Sigmoid colon (tissue), 4 donors: ENCODE measurements at regions not wholly inside any gene's neighbourhood (a gene's known extent, or its start where the extent isn't known, plus 50 kb on each side); places are given as distances from the start of the nearest gene placed in this dataset.

Experiments
- EP300 ChIP-seq, 4 donors: sonication (generic); formaldehyde crosslinking; IDR thresholded peaks; one replicate each; pipeline ENCODE4 v1.6.1; 2017; ENCODE audit warnings: antibody characterized with exemption in 4 of 4
- POLR2A ChIP-seq, 2 donors: fragments of 450-650 bp; IDR thresholded peaks; one replicate each; pipeline ENCODE4 v1.6.1; 2016; ENCODE audit warnings: antibody characterized with exemption in 2 of 2, mild to moderate bottlenecking in 2 of 2, moderate library complexity in 2 of 2
- POLR2AphosphoS5 ChIP-seq, 4 donors: sonication (generic); formaldehyde crosslinking; IDR thresholded peaks; one replicate each; pipeline ENCODE4 v1.6.1; 2017; ENCODE audit warnings: antibody characterized with exemption in 4 of 4
- TF ChIP-seq, protein P1 (sequence below), 4 experiments: fragments of 450-650 bp in 3 of 4; fragments of 200-600 bp in 1 of 4; IDR thresholded peaks; one replicate each; pipeline ENCODE4 v1.5.1; 2016 to 2019; ENCODE audit warnings: antibody characterized with exemption in 4 of 4, mild to moderate bottlenecking in 3 of 4, moderate library complexity in 2 of 4

DNA sequence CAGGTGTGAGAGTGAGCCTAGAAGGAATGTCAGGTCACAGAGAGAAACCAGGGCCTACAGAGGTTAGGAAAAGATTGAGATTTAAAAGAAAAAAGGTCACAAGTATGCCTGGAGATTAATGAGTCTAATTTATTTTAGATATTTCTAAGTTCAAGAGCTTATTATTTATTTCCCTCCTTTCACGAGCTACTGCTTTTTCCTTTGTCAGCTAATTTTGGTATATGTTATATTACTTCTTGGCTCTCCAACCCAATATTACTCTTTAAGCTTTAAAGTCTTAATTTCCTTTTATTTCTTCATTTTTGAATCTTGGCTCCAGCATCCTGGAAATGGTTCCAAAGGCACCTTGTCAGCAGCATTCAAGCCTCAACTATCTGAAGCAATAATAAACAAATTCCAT, 109.5 kb upstream of the MIS18BP1 start:
- TF ChIP-seq, protein P1, sequence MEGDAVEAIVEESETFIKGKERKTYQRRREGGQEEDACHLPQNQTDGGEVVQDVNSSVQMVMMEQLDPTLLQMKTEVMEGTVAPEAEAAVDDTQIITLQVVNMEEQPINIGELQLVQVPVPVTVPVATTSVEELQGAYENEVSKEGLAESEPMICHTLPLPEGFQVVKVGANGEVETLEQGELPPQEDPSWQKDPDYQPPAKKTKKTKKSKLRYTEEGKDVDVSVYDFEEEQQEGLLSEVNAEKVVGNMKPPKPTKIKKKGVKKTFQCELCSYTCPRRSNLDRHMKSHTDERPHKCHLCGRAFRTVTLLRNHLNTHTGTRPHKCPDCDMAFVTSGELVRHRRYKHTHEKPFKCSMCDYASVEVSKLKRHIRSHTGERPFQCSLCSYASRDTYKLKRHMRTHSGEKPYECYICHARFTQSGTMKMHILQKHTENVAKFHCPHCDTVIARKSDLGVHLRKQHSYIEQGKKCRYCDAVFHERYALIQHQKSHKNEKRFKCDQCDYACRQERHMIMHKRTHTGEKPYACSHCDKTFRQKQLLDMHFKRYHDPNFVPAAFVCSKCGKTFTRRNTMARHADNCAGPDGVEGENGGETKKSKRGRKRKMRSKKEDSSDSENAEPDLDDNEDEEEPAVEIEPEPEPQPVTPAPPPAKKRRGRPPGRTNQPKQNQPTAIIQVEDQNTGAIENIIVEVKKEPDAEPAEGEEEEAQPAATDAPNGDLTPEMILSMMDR (IDR thresholded peaks at IDR 0.05): no peak
- TF ChIP-seq POLR2AphosphoS5 (IDR thresholded peaks at IDR 0.05) (no peak), EP300 (IDR thresholded peaks at IDR 0.05) (no peak), POLR2A (IDR thresholded peaks at IDR 0.05) (no peak)
